GM12865 (cell line): ENCODE measurements at regions not wholly inside any gene's neighbourhood (a gene's known extent, or its start where the extent isn't known, plus 50 kb on each side); places are given as distances from the start of the nearest gene placed in this dataset.

Experiments used
- DNase-seq: peaks from one replicate; pipeline ENCODE4 v3.0.0; 2010; ENCODE audit warnings: low read depth
- H3K4me3 ChIP-seq: 2 replicates; pipeline ENCODE4 v1.5.1; 2011; ENCODE audit warnings: mild to moderate bottlenecking, low read depth, low read length, control low read depth
- CTCF ChIP-seq: IDR thresholded peaks from 2 replicates; pipeline ENCODE4 v1.5.1; 2011; ENCODE audit warnings: low read length, control low read depth, low read depth, inconsistent platforms; ENCODE audit not compliant: insufficient read depth; ENCODE audit errors: missing control alignments

- no peak for TF ChIP-seq CTCF
- no peak for DNase-seq
- no peak overlapping the region for H3K4me3 ChIP-seq
These were observed 288.4 kb downstream of the DAD1 start for GRCh38 chr14:22300646-22301045.

DNA sequence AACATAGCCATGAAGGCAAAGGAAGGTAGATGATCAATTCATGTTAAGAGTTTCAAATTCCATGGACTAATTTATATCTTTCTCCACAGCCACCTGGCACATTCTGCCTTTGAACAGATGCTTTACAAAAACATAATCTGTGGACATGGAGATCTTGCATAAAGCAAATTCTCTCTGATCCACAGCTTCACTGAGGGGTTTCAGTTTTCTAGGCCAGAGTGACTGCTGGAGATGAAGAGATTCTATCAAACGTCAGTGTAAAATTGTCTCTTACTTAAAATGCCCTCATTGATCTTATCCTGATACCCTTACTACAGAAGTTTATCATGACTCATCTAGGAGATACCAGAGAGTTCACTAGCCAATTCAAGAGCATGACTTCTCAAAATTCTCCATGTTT, 291.6 kb downstream of the DAD1 start:
- no peak for DNase-seq
- no peak for TF ChIP-seq CTCF
- H3K4me3 ChIP-seq = no peak overlapping the region

- no peak overlapping the region for H3K4me3 ChIP-seq
- DNase-seq = no peak
- TF ChIP-seq CTCF = no peak
These were observed 292.3 kb downstream of the DAD1 start for GRCh38 chr14:22296722-22297121.

- no peak overlapping the region for H3K4me3 ChIP-seq
- no peak for DNase-seq
- no peak for TF ChIP-seq CTCF
These were observed 292.9 kb downstream of the DAD1 start for GRCh38 chr14:22296088-22296487.

DNA sequence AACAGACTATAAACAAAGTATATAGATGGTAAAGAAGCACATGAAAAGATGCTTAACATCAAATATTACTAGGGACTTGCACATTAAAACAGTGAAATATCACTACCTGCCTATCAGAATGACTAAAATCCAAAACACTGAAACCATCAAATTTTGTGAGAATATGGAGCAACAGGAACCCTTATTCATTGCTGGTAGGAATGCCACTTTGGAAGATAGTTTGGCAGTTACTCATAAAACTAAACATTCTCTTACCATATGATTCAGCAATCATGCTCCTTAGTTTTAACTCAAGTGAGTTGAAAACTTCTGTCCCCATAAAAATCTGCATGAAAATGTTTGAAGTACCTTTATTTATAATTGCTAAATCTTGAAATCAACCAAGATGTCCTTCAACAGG, 297.6 kb downstream of the DAD1 start:
- no peak overlapping the region for H3K4me3 ChIP-seq
- TF ChIP-seq CTCF = no peak
- no peak for DNase-seq

DNA sequence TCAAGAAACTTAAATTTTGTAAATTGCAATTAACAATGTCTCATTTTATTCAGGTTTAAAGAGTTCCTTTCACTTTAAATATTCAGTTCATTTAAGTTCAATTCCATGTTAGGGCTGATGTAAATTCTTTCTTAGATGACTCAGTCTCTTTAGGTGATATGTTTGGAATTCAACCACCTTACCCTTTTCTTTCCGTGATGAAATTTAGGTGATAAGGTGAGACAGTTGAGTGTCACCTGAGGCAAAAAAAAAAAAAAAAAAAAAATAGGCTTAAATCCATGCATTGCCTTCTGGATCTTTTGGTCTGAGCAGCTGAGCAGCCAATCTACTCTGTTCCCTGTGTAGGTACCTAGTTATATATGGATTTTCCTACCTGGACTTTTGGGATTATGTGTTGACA, 299.5 kb downstream of the DAD1 start:
- TF ChIP-seq CTCF = no peak
- no peak for DNase-seq
- no peak overlapping the region for H3K4me3 ChIP-seq

DNA sequence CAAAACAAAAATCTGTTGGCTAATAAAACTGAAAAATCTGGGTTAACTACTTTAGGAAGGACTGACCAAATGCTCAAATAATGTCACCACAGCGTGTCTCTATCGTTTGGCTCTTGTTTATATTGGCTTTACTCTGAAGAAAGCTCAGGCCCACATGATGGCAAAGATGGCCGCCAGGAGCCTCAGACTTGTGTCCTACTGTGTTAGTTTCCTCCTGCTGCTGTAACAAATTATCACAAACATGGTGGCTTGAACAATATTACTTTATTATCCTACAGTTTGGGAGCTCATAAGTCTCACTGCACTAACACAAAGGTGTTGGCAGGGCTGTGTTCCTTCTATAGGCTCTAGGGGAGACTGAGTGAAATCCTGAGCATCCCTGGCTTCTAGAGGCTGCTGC, 303.0 kb downstream of the DAD1 start:
- no peak overlapping the region for H3K4me3 ChIP-seq
- no peak for TF ChIP-seq CTCF
- DNase-seq = no peak
